Neural cell (in vitro differentiated cells): ENCODE measurements at regions not wholly inside any gene's neighbourhood (a gene's known extent, or its start where the extent isn't known, plus 50 kb on each side); places are given as distances from the start of the nearest gene placed in this dataset.

ENCODE experiments used
- H2AFZ ChIP-seq: fragments of 200-600, 300-800 bp; sonication (generic), shearing (Covaris generic); 2 replicates; pipeline ENCODE4 v1.6.0; 2014; ENCODE audit warnings: low read depth, mild to moderate bottlenecking, antibody characterized with exemption, low read length, moderate library complexity
- H3F3A ChIP-seq: fragments of 200-600 bp; shearing (Covaris generic); 2 replicates; pipeline ENCODE4 v1.6.1; 2016; ENCODE audit warnings: mild to moderate bottlenecking, moderate library complexity, mixed read lengths, antibody characterized with exemption, low read length; ENCODE audit not compliant: insufficient read depth, poor library complexity, severe bottlenecking
- H3K27ac ChIP-seq: fragments of 200-600, 300-800 bp; sonication (generic), shearing (Covaris generic); 2 replicates; pipeline ENCODE4 v1.5.1; 2014; ENCODE audit warnings: mild to moderate bottlenecking, low read length, moderate library complexity
- H3K27me3 ChIP-seq: fragments of 300-800, 200-600 bp; sonication (generic), shearing (Covaris generic); 2 replicates; pipeline ENCODE4 v1.6.0; 2014; ENCODE audit warnings: mild to moderate bottlenecking, low read depth, low read length, moderate library complexity; ENCODE audit not compliant: insufficient read depth
- H3K36me3 ChIP-seq: fragments of 300-800, 200-600 bp; sonication (generic), shearing (Covaris generic); 2 replicates; pipeline ENCODE4 v1.5.1; 2014; ENCODE audit warnings: mild to moderate bottlenecking, antibody characterized with exemption, low read length, moderate library complexity; ENCODE audit not compliant: insufficient read depth
- H3K4me2 ChIP-seq: fragments of 300-800, 200-600 bp; sonication (generic), shearing (Covaris generic); 2 replicates; pipeline ENCODE4 v1.6.0; 2014; ENCODE audit warnings: mild to moderate bottlenecking, low read length
- H3K4me3 ChIP-seq: fragments of 300-800, 200-600 bp; sonication (generic), shearing (Covaris generic); 2 replicates; pipeline ENCODE4 v1.5.1; 2014; ENCODE audit warnings: mild to moderate bottlenecking, low read length, moderate library complexity
- H3K79me2 ChIP-seq: fragments of 200-600 bp; shearing (Covaris generic); replicated peaks from 2 replicates; pipeline ENCODE4 v1.6.0; 2014; ENCODE audit warnings: mild to moderate bottlenecking, low read length, moderate library complexity; ENCODE audit not compliant: insufficient read depth
- H3K9ac ChIP-seq: fragments of 300-800, 200-600 bp; sonication (generic), shearing (Covaris generic); 2 replicates; pipeline ENCODE4 v1.6.1; 2016; ENCODE audit warnings: mild to moderate bottlenecking, low read length, mixed read lengths
- H3K9me2 ChIP-seq: fragments of 200-600 bp; shearing (Covaris generic); 2 replicates; pipeline ENCODE4 v1.6.1; 2016; ENCODE audit warnings: mild to moderate bottlenecking, low read length, mixed read lengths; ENCODE audit not compliant: insufficient read depth
- H3K9me3 ChIP-seq: fragments of 200-600, 300-800 bp; sonication (generic), shearing (Covaris generic); 2 replicates; pipeline ENCODE4 v1.6.1; 2016; ENCODE audit warnings: mild to moderate bottlenecking, mixed run types, low read length, moderate library complexity, mixed read lengths
- H4K20me1 ChIP-seq: fragments of 200-600 bp; shearing (Covaris generic); 2 replicates; pipeline ENCODE4 v1.6.1; 2016; ENCODE audit warnings: mild to moderate bottlenecking, mixed run types; ENCODE audit not compliant: insufficient read depth
- CTCF ChIP-seq: fragments of 450-650 bp; IDR thresholded peaks from 2 replicates; pipeline ENCODE4 v1.5.1; 2014; ENCODE audit warnings: antibody characterized with exemption, mild to moderate bottlenecking, moderate library complexity; ENCODE audit not compliant: poor library complexity, severe bottlenecking
- EP300 ChIP-seq: fragments of 450-650 bp; conservative IDR thresholded peaks from 2 replicates; pipeline ENCODE4 v1.6.1; 2014; ENCODE audit warnings: antibody characterized with exemption, mild to moderate bottlenecking, moderate library complexity; ENCODE audit not compliant: poor library complexity, severe bottlenecking
- EZH2 ChIP-seq: fragments of 200-600, 300-800 bp; shearing (Covaris generic), sonication (generic); IDR thresholded peaks from 2 replicates; pipeline ENCODE4 v1.6.1; 2014; ENCODE audit warnings: antibody characterized with exemption, low read length, borderline replicate concordance, mild to moderate bottlenecking; ENCODE audit not compliant: insufficient read depth, poor library complexity, severe bottlenecking
- MXI1 ChIP-seq: fragments of 450-650 bp; conservative IDR thresholded peaks from 2 replicates; pipeline ENCODE4 v1.6.1; 2014; ENCODE audit warnings: antibody characterized with exemption, mild to moderate bottlenecking; ENCODE audit not compliant: poor library complexity, severe bottlenecking
- POLR2AphosphoS5 ChIP-seq: IDR thresholded peaks from 2 replicates; pipeline ENCODE4 v1.6.1; 2012
- RAD21 ChIP-seq: fragments of 450-650 bp; conservative IDR thresholded peaks from 2 replicates; pipeline ENCODE4 v1.6.1; 2014; ENCODE audit warnings: antibody characterized with exemption, mild to moderate bottlenecking, moderate library complexity
- REST ChIP-seq: IDR thresholded peaks from 2 replicates; pipeline ENCODE4 v1.6.1; 2012; ENCODE audit warnings: borderline replicate concordance
- SMC3 ChIP-seq: fragments of 450-650 bp; conservative IDR thresholded peaks from 2 replicates; pipeline ENCODE4 v1.6.1; 2014; ENCODE audit warnings: antibody characterized with exemption, mild to moderate bottlenecking, moderate library complexity; ENCODE audit not compliant: poor library complexity
- TAF1 ChIP-seq: IDR thresholded peaks from 2 replicates; pipeline ENCODE4 v1.6.1; 2012; ENCODE audit warnings: low read depth

GRCh38 chr7:155138204-155138603 lies 68.1 kb downstream of the HTR5A start:
- H3K9me3 ChIP-seq = no peaks in the 10 kb centered on the region
- H3F3A ChIP-seq = no peaks in the 10 kb centered on the region
- no peak for TF ChIP-seq TAF1
- TF ChIP-seq SMC3 = no peak
- TF ChIP-seq CTCF = no peak
- TF ChIP-seq REST = no peak
- TF ChIP-seq RAD21 = no peak
- no peak for TF ChIP-seq MXI1
- no peak for TF ChIP-seq EP300
- H3K4me2 ChIP-seq = no peak overlapping the region
- H3K27ac ChIP-seq = no peak overlapping the region
- no peaks in the 10 kb centered on the region for H3K9me2 ChIP-seq
- no peaks in the 10 kb centered on the region for H4K20me1 ChIP-seq
- H3K4me3 ChIP-seq = no peak overlapping the region
- H2AFZ ChIP-seq = no peak overlapping the region
- H3K9ac ChIP-seq = no peak overlapping the region
- H3K27me3 ChIP-seq = no peaks in the 10 kb centered on the region
- no peaks in the 10 kb centered on the region for H3K79me2 ChIP-seq
- H3K36me3 ChIP-seq = no peaks in the 10 kb centered on the region

- no peak overlapping the region for H3K9ac ChIP-seq
- H3F3A ChIP-seq = no peaks in the 10 kb centered on the region
- H2AFZ ChIP-seq = no peak overlapping the region
- H3K79me2 ChIP-seq = no peaks in the 10 kb centered on the region
- H3K9me3 ChIP-seq = no peaks in the 10 kb centered on the region
- H3K27me3 ChIP-seq = no peaks in the 10 kb centered on the region
- no peaks in the 10 kb centered on the region for H3K36me3 ChIP-seq
- H4K20me1 ChIP-seq = no peaks in the 10 kb centered on the region
- TF ChIP-seq POLR2AphosphoS5 (no peak), EZH2 (no peak), EP300 (no peak), SMC3 (no peak), RAD21 (no peak), TAF1 (no peak), CTCF (no peak), REST (no peak), MXI1 (no peak)
- no peaks in the 10 kb centered on the region for H3K9me2 ChIP-seq
- no peak overlapping the region for H3K27ac ChIP-seq
- H3K4me2 ChIP-seq = no peak overlapping the region
- H3K4me3 ChIP-seq = no peak overlapping the region
These were observed 71.4 kb downstream of the HTR5A start for GRCh38 chr7:155141562-155141961.
